Brain microvascular endothelial cell (primary cell): ENCODE measurements at regions not wholly inside any gene's neighbourhood (a gene's known extent, or its start where the extent isn't known, plus 50 kb on each side); places are given as distances from the start of the nearest gene placed in this dataset.
"Not testable (repeated sequence)": the region's sequence is repeated elsewhere in the genome, so short reads cannot be mapped to it uniquely, and the experiment has no call there.

Experiments
- DNase-seq: peaks from one replicate; pipeline ENCODE4 v3.0.0-alpha.2; 2020
- H3K27ac ChIP-seq: fragments of 250-450 bp; sonication (Bioruptor Pico); 2 replicates; pipeline ENCODE4 v1.5.1; 2020; ENCODE audit warnings: mild to moderate bottlenecking, moderate library complexity
- H3K27me3 ChIP-seq: fragments of 250-450 bp; sonication (Bioruptor Pico); replicated peaks from 2 replicates; pipeline ENCODE4 v1.5.1; 2020; ENCODE audit warnings: mild to moderate bottlenecking
- H3K36me3 ChIP-seq: fragments of 250-450 bp; sonication (Bioruptor Pico); replicated peaks from 2 replicates; pipeline ENCODE4 v1.5.1; 2020; ENCODE audit warnings: mild to moderate bottlenecking
- H3K4me3 ChIP-seq: 2 replicates; pipeline ENCODE4 v1.5.1; 2011; ENCODE audit warnings: low read depth, mild to moderate bottlenecking, control low read depth, low read length, moderate library complexity
- in situ Hi-C: cut with HindIII; loops from 2 replicates; pipeline ENCODE4 v1.10.0; 2017; ENCODE audit warnings: low sequenced_read_pairs, low pct_ligation_motif_present
- TF ChIP-seq, protein P1 (sequence below): IDR thresholded peaks from 2 replicates; pipeline ENCODE4 v1.5.1; 2011; ENCODE audit warnings: low read depth, mild to moderate bottlenecking, moderate library complexity, low read length, control low read depth, inconsistent platforms; ENCODE audit errors: missing control alignments

GRCh38 chr3:139230391-139230790 lies 113.4 kb upstream of the MRPS22 start:
- no peak for DNase-seq
- no peak overlapping the region for H3K4me3 ChIP-seq

GRCh38 chr3:139231555-139232281 lies 112.1 kb upstream of the MRPS22 start:
- H3K27ac ChIP-seq, result no peak overlapping the region
- H3K4me3 ChIP-seq, result no peak overlapping the region
- TF ChIP-seq, protein P1, sequence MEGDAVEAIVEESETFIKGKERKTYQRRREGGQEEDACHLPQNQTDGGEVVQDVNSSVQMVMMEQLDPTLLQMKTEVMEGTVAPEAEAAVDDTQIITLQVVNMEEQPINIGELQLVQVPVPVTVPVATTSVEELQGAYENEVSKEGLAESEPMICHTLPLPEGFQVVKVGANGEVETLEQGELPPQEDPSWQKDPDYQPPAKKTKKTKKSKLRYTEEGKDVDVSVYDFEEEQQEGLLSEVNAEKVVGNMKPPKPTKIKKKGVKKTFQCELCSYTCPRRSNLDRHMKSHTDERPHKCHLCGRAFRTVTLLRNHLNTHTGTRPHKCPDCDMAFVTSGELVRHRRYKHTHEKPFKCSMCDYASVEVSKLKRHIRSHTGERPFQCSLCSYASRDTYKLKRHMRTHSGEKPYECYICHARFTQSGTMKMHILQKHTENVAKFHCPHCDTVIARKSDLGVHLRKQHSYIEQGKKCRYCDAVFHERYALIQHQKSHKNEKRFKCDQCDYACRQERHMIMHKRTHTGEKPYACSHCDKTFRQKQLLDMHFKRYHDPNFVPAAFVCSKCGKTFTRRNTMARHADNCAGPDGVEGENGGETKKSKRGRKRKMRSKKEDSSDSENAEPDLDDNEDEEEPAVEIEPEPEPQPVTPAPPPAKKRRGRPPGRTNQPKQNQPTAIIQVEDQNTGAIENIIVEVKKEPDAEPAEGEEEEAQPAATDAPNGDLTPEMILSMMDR, result no peak
- DNase-seq, result no peak
- no peaks in the 10 kb centered on the region for H3K27me3 ChIP-seq
- H3K36me3 ChIP-seq, result no peaks in the 10 kb centered on the region
- in situ Hi-C loops, result no loop called here

More at GRCh38 chr3:139230391-139230790, 113.4 kb upstream of the MRPS22 start:
- no peaks in the 10 kb centered on the region for H3K36me3 ChIP-seq
- no peaks in the 10 kb centered on the region for H3K27me3 ChIP-seq
- TF ChIP-seq, protein P1, result no peak
- in situ Hi-C loops, result no loop called here
- H3K27ac ChIP-seq, result no peak overlapping the region

GRCh38 chr3:139232341-139232740 lies 111.5 kb upstream of the MRPS22 start:
- H3K27ac ChIP-seq, H3K4me3 ChIP-seq, H3K27me3 ChIP-seq, H3K36me3 ChIP-seq, DNase-seq, in situ Hi-C loops: not testable (repeated sequence)

- no peak overlapping the region for H3K4me3 ChIP-seq
- no peaks in the 10 kb centered on the region for H3K27me3 ChIP-seq
- H3K27ac ChIP-seq, result no peak overlapping the region
- H3K36me3 ChIP-seq, result no peaks in the 10 kb centered on the region
- TF ChIP-seq, protein P1, result no peak
- no peak for DNase-seq
- in situ Hi-C loops, result no loop called here
Observed at GRCh38 chr3:139234491-139234890, 109.3 kb upstream of the MRPS22 start.

DNA sequence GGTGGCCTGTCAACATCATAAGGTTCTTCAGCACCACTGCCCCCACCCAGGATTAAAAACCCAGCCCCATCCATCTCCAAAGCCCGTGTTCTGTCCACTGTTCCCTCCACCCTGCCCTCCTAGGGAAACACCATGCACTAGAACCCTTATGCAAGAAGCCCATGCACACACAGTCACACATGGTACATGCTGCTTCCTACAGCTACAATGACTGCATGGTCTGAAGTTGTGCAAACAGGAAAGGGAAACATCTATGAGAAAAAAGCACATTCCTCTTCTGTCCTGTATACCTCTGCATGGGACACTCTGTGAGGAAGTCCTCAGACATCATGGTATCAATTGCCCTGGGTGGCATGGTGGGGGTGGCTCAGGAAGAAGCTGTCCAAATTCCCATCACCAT lies 108.6 kb upstream of the MRPS22 start:
- in situ Hi-C loops, result no loop called here
- H3K27me3 ChIP-seq, result no peaks in the 10 kb centered on the region
- DNase-seq, result no peak

GRCh38 chr3:139236336-139236735 lies 107.5 kb upstream of the MRPS22 start:
- Histone ChIP-seq H3K36me3 (no peaks in the 10 kb centered on the region), H3K27me3 (no peaks in the 10 kb centered on the region), H3K4me3 (no peak overlapping the region), H3K27ac (no peak overlapping the region)
- in situ Hi-C loops, result no loop called here
- TF ChIP-seq, protein P1, result no peak
- DNase-seq, result no peak

More for the DNA sequence above, 108.6 kb upstream of the MRPS22 start:
- Histone ChIP-seq H3K27ac (no peak overlapping the region), H3K4me3 (no peak overlapping the region), H3K36me3 (no peaks in the 10 kb centered on the region)
- TF ChIP-seq, protein P1, result no peak
